ENCODE measurements at regions not wholly inside any gene's neighbourhood (a gene's known extent, or its start where the extent isn't known, plus 50 kb on each side); places are given as distances from the start of the nearest gene placed in this dataset.

DNA sequence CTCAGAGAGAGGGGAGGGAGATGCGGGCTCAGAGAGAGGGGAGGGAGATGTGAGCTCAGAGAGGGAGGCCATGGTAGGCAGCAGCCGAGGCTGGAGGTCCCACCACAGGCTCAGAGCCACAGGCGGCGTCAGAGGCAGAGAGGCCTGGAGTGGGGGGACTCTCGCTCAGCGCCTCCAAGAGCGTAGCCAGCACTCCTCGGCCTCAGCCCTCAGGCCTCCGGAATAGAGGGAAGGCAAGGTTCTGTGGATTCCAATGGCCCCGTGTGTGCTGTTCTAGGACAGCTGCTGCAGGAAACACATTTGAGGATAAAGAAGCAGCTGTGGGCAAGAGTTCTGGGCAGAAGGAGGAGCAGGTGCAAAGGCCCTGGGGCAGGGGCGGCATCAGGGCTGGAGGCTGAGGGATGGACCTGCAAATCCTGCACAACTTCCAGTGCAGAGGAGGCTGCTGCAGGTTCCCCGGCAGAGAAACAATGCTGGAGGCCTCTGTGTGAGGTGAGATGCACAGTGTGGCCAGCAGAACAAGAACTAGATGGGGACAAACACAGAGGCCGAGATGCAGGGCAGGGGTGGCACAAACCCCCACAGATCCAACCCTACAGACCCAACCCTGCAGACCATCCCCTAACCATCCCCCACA is 59.1 kb upstream of the GALNT9 start:
- no peak overlapping the region for H3K27ac Mint-ChIP-seq
- H3K9me3 Mint-ChIP-seq, result no peaks in the 10 kb centered on the region
- DNase-seq, result no peak
- intact Hi-C loops (cut with micrococcal nuclease), result no loop called here
- peaks cover 1% of the 10 kb centered on the region for H3K27me3 Mint-ChIP-seq
- H3K4me1 Mint-ChIP-seq, result no peaks in the 10 kb centered on the region
- H3K4me3 Mint-ChIP-seq, result no peak overlapping the region
- no peaks in the 10 kb centered on the region for H3K36me3 Mint-ChIP-seq (ENCODE audit: low read depth)

DNA sequence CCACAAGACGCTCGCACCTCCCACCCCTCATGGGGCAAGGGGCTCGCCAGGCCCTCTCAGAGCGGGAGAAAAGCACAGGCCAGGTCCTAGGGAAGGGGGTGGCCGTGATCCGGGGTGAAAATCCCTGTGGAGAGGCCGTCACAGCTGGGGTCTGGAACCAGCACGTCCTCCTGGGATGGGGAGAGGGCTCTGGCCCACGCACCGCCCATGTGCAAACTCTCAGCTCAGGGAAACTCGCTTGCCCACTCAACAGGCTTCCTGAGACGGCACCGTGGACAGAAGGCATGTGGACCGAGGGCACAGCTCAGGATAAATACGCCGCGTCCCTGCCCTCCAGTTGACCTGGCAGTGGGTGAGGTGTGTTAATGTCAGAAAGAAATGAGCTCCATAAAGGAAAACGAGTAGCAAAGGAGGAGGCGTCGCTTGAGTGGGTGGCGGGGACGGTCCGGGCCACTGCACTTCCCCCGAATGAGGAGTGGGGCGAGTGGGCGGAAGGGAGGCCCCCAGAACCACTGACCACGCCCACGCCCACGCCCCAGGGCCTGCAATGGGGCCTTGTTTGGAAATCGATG is 57.6 kb upstream of the GALNT9 start:
- no peaks in the 10 kb centered on the region for H3K4me1 Mint-ChIP-seq
- intact Hi-C loops (cut with micrococcal nuclease), result no loop called here
- H3K4me3 Mint-ChIP-seq, result no peak overlapping the region
- no peaks in the 10 kb centered on the region for H3K36me3 Mint-ChIP-seq (ENCODE audit: low read depth)
- H3K27ac Mint-ChIP-seq, result no peak overlapping the region
- DNase-seq, result no peak
- peaks cover 1% of the 10 kb centered on the region for H3K27me3 Mint-ChIP-seq
- H3K9me3 Mint-ChIP-seq, result no peaks in the 10 kb centered on the region

DNA sequence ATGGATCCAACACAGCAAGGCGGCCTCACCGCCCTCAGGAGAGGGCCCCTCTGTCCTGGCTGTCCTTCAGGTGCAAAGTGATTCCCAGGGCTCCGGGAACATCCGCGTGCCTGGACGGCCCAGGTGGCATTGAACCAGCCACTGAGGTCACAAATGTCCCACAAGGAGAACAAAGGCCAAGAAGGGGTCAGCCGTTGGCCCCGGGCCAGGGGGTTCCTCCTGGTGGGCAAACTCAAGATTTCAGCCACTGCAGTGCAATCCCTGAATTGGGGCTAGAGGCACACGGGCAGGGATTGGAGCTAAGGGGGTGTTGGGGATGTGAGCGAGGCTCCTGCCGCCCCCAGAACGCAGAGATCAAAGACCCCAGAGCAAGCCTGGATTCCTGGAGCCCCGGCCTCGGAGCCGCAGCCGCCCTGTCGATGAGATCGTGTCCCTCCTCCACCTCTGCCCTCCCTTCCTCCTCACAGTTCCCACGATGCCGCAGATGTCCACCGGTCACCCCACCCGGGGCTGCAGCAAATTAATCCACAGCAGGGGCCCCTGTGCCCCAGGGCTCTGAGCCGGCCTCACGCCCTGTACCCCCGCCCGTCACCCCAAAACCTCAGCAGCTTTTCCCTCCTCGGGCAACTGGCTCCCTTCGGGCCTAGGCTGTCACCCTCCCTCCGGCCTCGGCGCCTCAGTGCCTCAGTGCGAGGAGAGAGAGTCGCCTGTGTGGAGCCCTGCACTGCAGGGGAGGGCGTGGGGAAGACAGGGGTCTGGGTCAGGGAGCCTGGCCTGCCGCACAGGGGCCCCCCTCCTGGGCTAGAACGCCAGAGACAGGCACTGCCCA is 56.7 kb upstream of the GALNT9 start:
- H3K4me1 Mint-ChIP-seq, result no peaks in the 10 kb centered on the region
- intact Hi-C loops (cut with micrococcal nuclease), result no loop called here
- peaks cover 1% of the 10 kb centered on the region for H3K27me3 Mint-ChIP-seq
- no peaks in the 10 kb centered on the region for H3K36me3 Mint-ChIP-seq (ENCODE audit: low read depth)
- no peak overlapping the region for H3K4me3 Mint-ChIP-seq
- H3K9me3 Mint-ChIP-seq, result no peaks in the 10 kb centered on the region
- H3K27ac Mint-ChIP-seq, result no peak overlapping the region
- DNase-seq, result no peak

DNA sequence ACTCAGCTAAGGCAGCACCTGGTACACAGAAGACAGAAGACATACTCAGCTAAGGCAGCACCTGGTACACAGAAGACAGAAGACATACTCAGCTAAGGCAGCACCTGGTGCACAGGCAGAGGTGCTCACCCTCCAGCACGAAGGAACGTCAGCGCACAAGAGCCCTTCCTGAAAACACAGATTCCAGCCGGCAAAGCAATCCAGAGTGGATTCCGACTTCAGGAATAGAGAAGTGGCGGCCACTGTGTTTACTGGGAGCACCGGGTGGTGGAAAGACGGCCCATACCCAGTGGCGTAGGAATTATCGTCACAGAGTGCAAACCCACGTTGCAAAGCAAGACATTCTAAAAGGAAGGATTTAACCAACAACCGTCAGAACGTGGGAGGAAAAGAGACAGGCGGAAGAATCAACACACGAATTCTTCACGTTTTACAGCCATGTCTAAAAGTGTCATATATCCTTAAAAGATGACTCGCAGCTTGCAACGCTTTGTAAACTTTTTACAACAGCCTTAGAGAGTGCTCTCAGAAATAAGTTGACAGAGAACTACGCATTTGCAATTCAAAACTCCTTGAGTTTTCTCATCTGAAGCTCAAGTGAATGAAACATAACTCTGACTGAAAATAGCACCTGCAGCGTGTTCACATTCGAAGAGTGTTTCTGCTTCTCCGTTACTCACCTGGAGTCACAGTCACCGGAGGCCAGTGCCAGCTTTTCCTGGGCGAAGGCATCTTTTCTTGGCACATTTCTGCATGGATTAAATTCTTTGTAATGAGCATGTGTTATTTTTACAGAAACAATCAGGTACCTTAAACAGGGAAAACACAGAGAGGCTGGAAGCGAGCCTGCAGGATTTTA is 55.8 kb upstream of the GALNT9 start:
- no peaks in the 10 kb centered on the region for H3K36me3 Mint-ChIP-seq (ENCODE audit: low read depth)
- H3K9me3 Mint-ChIP-seq, result no peaks in the 10 kb centered on the region
- intact Hi-C loops (cut with micrococcal nuclease), result no loop called here
- H3K4me1 Mint-ChIP-seq, result no peaks in the 10 kb centered on the region
- peaks cover 1% of the 10 kb centered on the region for H3K27me3 Mint-ChIP-seq
- H3K4me3 Mint-ChIP-seq, result no peak overlapping the region
- no peak overlapping the region for H3K27ac Mint-ChIP-seq
- no peak for DNase-seq

DNA sequence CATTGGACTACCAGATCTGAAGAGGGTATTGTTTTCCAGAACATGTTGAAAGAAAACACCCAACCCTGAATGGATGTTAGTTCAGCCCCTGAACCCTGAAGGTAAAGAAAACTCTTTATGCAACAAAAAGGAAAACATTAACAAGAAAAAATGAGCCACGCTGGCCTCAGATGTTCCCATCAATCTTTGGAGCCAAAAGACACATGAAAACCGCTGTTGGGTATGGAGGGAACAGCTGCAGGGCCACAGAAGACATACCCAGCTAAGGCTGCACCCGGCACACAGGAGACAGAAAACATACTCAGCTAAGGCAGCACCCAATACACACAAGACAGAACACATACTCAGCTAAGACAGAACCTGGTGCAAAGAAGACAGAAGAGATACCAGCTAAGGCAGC is 51.3 kb upstream of the GALNT9 start:
- Mint-ChIP-seq H3K9me3 (no peaks in the 10 kb centered on the region), H3K36me3 (ENCODE audit: low read depth) (no peaks in the 10 kb centered on the region), H3K4me3 (no peak overlapping the region), H3K4me1 (no peaks in the 10 kb centered on the region), H3K27ac (no peak overlapping the region), H3K27me3 (peaks cover 12% of the 10 kb centered on the region)
- intact Hi-C loops (cut with micrococcal nuclease), result no loop called here
- DNase-seq, result no peak

GRCh38 chr12:132379996-132380395 is 50.6 kb upstream of the GALNT9 start:
- no peak overlapping the region for H3K27ac Mint-ChIP-seq
- no peaks in the 10 kb centered on the region for H3K36me3 Mint-ChIP-seq (ENCODE audit: low read depth)
- no peaks in the 10 kb centered on the region for H3K9me3 Mint-ChIP-seq
- intact Hi-C loops (cut with micrococcal nuclease), result no loop called here
- no peaks in the 10 kb centered on the region for H3K4me1 Mint-ChIP-seq
- no peak for DNase-seq
- H3K27me3 Mint-ChIP-seq, result peaks cover 12% of the 10 kb centered on the region
- H3K4me3 Mint-ChIP-seq, result no peak overlapping the region

DNA sequence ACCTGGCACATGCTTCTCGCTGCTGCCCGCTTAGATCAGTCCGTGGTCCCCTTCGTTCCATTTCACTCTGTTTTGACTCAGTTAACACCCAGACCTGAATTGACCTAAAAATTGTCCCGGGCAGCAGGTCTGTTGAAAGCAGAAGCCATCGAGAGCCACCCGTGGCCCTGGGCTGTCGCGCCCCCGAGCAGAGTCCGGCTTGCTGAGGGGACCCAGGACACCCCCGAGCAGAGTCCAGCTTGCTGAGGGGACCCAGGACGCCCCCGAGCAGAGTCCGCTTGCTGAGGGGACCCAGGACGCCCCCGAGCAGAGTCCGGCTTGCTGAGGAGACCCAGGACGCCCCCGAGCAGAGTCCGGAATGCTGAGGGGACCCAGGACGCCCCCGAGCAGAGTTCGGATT is 50.2 kb upstream of the GALNT9 start:
- Mint-ChIP-seq H3K27me3 (peaks cover 12% of the 10 kb centered on the region), H3K4me1 (no peaks in the 10 kb centered on the region), H3K9me3 (no peaks in the 10 kb centered on the region), H3K4me3 (no peak overlapping the region), H3K36me3 (ENCODE audit: low read depth) (no peaks in the 10 kb centered on the region), H3K27ac (no peak overlapping the region)
- intact Hi-C loops (cut with micrococcal nuclease), result no loop called here
- DNase-seq, result no peak
